ENCODE measurements at regions not wholly inside any gene's neighbourhood (a gene's known extent, or its start where the extent isn't known, plus 50 kb on each side); places are given as distances from the start of the nearest gene placed in this dataset.

GRCh38 chr20:51277961-51278360, 255.1 kb upstream of the KCNG1 start:
- TF ChIP-seq CTCF (IDR thresholded peaks at IDR 0.05; ENCODE audit: poor library complexity) (no peak), EZH2 (IDR thresholded peaks at IDR 0.05; ENCODE audit: borderline replicate concordance) (no peak), EZH2phosphoT487 (IDR thresholded peaks at IDR 0.05; ENCODE audit: low read depth, severe bottlenecking, unreplicated experiment) (no peak)

All from hepatocyte (in vitro differentiated cells).